ENCODE measurements at regions not wholly inside any gene's neighbourhood (a gene's known extent, or its start where the extent isn't known, plus 50 kb on each side); places are given as distances from the start of the nearest gene placed in this dataset.

- Histone ChIP-seq H3K27me3 (ENCODE audit: insufficient read depth, low read depth) (no peaks in the 10 kb centered on the region), H4K20me1 (ENCODE audit: insufficient read depth) (no peaks in the 10 kb centered on the region), H3K27ac (no peak overlapping the region), H3K36me3 (ENCODE audit: insufficient read depth) (no peaks in the 10 kb centered on the region), H3K4me1 (ENCODE audit: low read depth, poor library complexity, severe bottlenecking) (no peaks in the 10 kb centered on the region), H2AFZ (ENCODE audit: low read depth) (no peak overlapping the region), H3K9ac (no peak overlapping the region), H3K4me3 (IDR thresholded peaks at IDR 0.05; ENCODE audit: insufficient read depth, low read depth, low read length) (no peak overlapping the region), H3K79me2 (ENCODE audit: insufficient read depth, low read depth) (no peaks in the 10 kb centered on the region), H3K4me2 (no peak overlapping the region)
- no peak for TF ChIP-seq CTCF (conservative IDR thresholded peaks at IDR 0.05; ENCODE audit: low read depth, low read length)
Observed at GRCh38 chr18:22108674-22109073, 60.7 kb upstream of the GATA6 start.

GRCh38 chr18:22109535-22109934 is 59.9 kb upstream of the GATA6 start:
- no peaks in the 10 kb centered on the region for H3K79me2 ChIP-seq (ENCODE audit: insufficient read depth, low read depth)
- H4K20me1 ChIP-seq (ENCODE audit: insufficient read depth): no peaks in the 10 kb centered on the region
- no peaks in the 10 kb centered on the region for H3K36me3 ChIP-seq (ENCODE audit: insufficient read depth)
- H3K27me3 ChIP-seq (ENCODE audit: insufficient read depth, low read depth): no peaks in the 10 kb centered on the region
- H3K4me3 ChIP-seq (IDR thresholded peaks at IDR 0.05; ENCODE audit: insufficient read depth, low read depth, low read length): no peak overlapping the region
- no peaks in the 10 kb centered on the region for H3K4me1 ChIP-seq (ENCODE audit: low read depth, poor library complexity, severe bottlenecking)
- H2AFZ ChIP-seq (ENCODE audit: low read depth): no peak overlapping the region
- no peak overlapping the region for H3K9ac ChIP-seq
- TF ChIP-seq CTCF (conservative IDR thresholded peaks at IDR 0.05; ENCODE audit: low read depth, low read length): no peak
- no peak overlapping the region for H3K4me2 ChIP-seq
- H3K27ac ChIP-seq: no peak overlapping the region

GRCh38 chr18:22110461-22110924 is 58.9 kb upstream of the GATA6 start:
- Histone ChIP-seq H2AFZ (ENCODE audit: low read depth) (no peak overlapping the region), H3K4me2 (no peak overlapping the region), H3K4me1 (ENCODE audit: low read depth, poor library complexity, severe bottlenecking) (no peaks in the 10 kb centered on the region), H3K79me2 (ENCODE audit: insufficient read depth, low read depth) (no peaks in the 10 kb centered on the region), H3K4me3 (IDR thresholded peaks at IDR 0.05; ENCODE audit: insufficient read depth, low read depth, low read length) (no peak overlapping the region), H3K36me3 (ENCODE audit: insufficient read depth) (no peaks in the 10 kb centered on the region), H3K9ac (no peak overlapping the region), H3K27ac (no peak overlapping the region), H3K27me3 (ENCODE audit: insufficient read depth, low read depth) (no peaks in the 10 kb centered on the region), H4K20me1 (ENCODE audit: insufficient read depth) (no peaks in the 10 kb centered on the region)
- TF ChIP-seq CTCF (conservative IDR thresholded peaks at IDR 0.05; ENCODE audit: low read depth, low read length): no peak

- Histone ChIP-seq H3K79me2 (ENCODE audit: insufficient read depth, low read depth) (no peaks in the 10 kb centered on the region), H3K4me3 (IDR thresholded peaks at IDR 0.05; ENCODE audit: insufficient read depth, low read depth, low read length) (no peak overlapping the region), H3K27ac (no peak overlapping the region), H3K36me3 (ENCODE audit: insufficient read depth) (no peaks in the 10 kb centered on the region), H3K27me3 (ENCODE audit: insufficient read depth, low read depth) (no peaks in the 10 kb centered on the region), H3K9ac (no peak overlapping the region), H2AFZ (ENCODE audit: low read depth) (no peak overlapping the region), H4K20me1 (ENCODE audit: insufficient read depth) (no peaks in the 10 kb centered on the region), H3K4me1 (ENCODE audit: low read depth, poor library complexity, severe bottlenecking) (no peaks in the 10 kb centered on the region), H3K4me2 (no peak overlapping the region)
- no peak for TF ChIP-seq CTCF (conservative IDR thresholded peaks at IDR 0.05; ENCODE audit: low read depth, low read length)
Observed at GRCh38 chr18:22112215-22112614, 57.2 kb upstream of the GATA6 start.
